Type B pancreatic cell (in vitro differentiated cells): ENCODE measurements at regions not wholly inside any gene's neighbourhood (a gene's known extent, or its start where the extent isn't known, plus 50 kb on each side); places are given as distances from the start of the nearest gene placed in this dataset.
A peak's percentile ranks its signal among the peaks of the same experiment; 100 is the strongest.
"Not testable (repeated sequence)": the region's sequence is repeated elsewhere in the genome, so short reads cannot be mapped to it uniquely, and the experiment has no call there.

Experiments used
- DNase-seq: peaks from one replicate; pipeline ENCODE4 v3.0.0; 2021; ENCODE audit warnings: mixed read lengths; ENCODE audit not compliant: unreplicated experiment; ENCODE audit errors: extremely low spot score
- H3K27ac Mint-ChIP-seq: 2 replicates; pipeline ENCODE4 v1.8.0; 2021; ENCODE audit warnings: mild to moderate bottlenecking, mixed read lengths
- H3K27me3 Mint-ChIP-seq: 2 replicates; pipeline ENCODE4 v1.8.0; 2021; ENCODE audit warnings: mixed read lengths
- H3K36me3 Mint-ChIP-seq: 2 replicates; pipeline ENCODE4 v1.8.0; 2021; ENCODE audit warnings: mixed read lengths
- H3K4me1 Mint-ChIP-seq: one replicate; pipeline ENCODE4 v1.8.0; 2021; ENCODE audit warnings: mixed read lengths; ENCODE audit not compliant: unreplicated experiment
- H3K4me3 Mint-ChIP-seq: 2 replicates; pipeline ENCODE4 v1.8.0; 2021; ENCODE audit warnings: mild to moderate bottlenecking, mixed read lengths
- H3K9me3 Mint-ChIP-seq: 2 replicates; pipeline ENCODE4 v1.8.0; 2021; ENCODE audit warnings: mixed read lengths
- TF ChIP-seq, protein P1 (sequence below): fragments of 200-600 bp; sonication (generic); conservative IDR thresholded peaks from 2 replicates; pipeline ENCODE4 v1.5.0; 2021; ENCODE audit warnings: antibody characterized with exemption, mild to moderate bottlenecking

DNA sequence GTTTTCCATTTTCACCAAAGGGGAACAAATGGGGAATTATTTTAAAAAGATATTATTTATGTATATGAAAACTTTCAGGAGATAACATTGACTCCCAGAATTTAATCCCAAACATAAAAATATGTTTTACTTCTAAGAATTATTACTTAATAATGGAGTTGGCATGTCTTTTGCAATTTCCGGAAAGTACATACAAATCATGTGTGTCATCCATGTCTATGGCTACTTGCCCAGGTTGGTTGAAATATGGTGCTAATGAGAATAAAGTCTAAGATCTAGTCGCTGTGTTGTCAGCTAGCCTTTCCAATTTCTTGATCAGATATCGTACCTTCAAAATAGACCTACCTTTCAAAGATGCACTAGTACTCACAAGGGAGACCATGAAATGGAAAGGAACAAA lies 1003.2 kb upstream of the PCDH20 start:
- H3K36me3 Mint-ChIP-seq, result no peaks in the 10 kb centered on the region
- no peak overlapping the region for H3K27ac Mint-ChIP-seq
- TF ChIP-seq, protein P1, sequence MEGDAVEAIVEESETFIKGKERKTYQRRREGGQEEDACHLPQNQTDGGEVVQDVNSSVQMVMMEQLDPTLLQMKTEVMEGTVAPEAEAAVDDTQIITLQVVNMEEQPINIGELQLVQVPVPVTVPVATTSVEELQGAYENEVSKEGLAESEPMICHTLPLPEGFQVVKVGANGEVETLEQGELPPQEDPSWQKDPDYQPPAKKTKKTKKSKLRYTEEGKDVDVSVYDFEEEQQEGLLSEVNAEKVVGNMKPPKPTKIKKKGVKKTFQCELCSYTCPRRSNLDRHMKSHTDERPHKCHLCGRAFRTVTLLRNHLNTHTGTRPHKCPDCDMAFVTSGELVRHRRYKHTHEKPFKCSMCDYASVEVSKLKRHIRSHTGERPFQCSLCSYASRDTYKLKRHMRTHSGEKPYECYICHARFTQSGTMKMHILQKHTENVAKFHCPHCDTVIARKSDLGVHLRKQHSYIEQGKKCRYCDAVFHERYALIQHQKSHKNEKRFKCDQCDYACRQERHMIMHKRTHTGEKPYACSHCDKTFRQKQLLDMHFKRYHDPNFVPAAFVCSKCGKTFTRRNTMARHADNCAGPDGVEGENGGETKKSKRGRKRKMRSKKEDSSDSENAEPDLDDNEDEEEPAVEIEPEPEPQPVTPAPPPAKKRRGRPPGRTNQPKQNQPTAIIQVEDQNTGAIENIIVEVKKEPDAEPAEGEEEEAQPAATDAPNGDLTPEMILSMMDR, result no peak
- H3K4me3 Mint-ChIP-seq, result no peak overlapping the region
- no peaks in the 10 kb centered on the region for H3K27me3 Mint-ChIP-seq
- H3K9me3 Mint-ChIP-seq, result no peaks in the 10 kb centered on the region
- no peak for DNase-seq
- H3K4me1 Mint-ChIP-seq, result no peaks in the 10 kb centered on the region

DNA sequence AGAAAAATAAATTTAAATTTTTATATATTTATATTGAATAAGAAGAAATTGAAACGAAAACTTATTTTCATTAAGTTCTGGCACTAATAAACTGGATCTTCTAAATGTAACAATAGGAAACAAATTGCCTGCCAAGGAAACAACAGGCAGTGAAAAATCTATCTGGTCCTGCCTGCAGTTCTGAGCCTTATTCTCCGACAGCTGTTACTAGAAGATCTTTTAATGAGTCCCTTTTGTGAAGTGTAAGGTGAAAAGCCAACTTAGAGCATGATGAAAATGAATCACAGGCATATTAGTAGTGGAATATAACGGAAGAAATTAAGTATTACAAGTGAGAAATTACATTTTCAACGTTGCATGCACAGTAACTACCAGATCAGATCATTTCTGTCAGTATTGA lies 1002.7 kb upstream of the PCDH20 start:
- no peak for DNase-seq
- H3K9me3 Mint-ChIP-seq, result no peaks in the 10 kb centered on the region
- TF ChIP-seq, protein P1, result no peak
- no peak overlapping the region for H3K4me3 Mint-ChIP-seq
- no peak overlapping the region for H3K27ac Mint-ChIP-seq
- H3K27me3 Mint-ChIP-seq, result no peaks in the 10 kb centered on the region
- H3K4me1 Mint-ChIP-seq, result no peaks in the 10 kb centered on the region
- H3K36me3 Mint-ChIP-seq, result no peaks in the 10 kb centered on the region

DNA sequence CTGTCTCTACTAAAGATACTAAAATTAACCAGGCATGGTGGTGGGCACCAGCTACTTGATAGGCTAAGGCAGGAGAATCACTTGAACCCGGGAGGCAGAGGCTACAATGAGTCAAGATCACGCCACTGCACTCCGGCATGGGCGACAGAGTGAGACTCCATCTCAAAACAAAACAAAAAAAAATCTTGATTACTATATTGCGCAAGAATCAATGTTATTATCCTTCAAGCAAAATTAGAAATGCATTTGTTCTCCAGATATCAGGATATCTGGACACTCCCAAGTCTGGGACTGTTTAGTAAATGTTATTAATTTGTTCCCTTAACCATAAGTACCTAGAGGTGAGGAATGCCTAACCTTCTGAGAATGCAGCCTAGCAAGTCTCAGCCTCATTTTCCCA lies 992.2 kb upstream of the PCDH20 start:
- TF ChIP-seq, protein P1, result no peak
- no peaks in the 10 kb centered on the region for H3K4me1 Mint-ChIP-seq

GRCh38 chr13:62388515-62388914 lies 972.9 kb upstream of the PCDH20 start:
- H3K36me3 Mint-ChIP-seq, result no peaks in the 10 kb centered on the region
- H3K4me3 Mint-ChIP-seq, result no peak overlapping the region
- H3K9me3 Mint-ChIP-seq, result no peaks in the 10 kb centered on the region
- no peak for DNase-seq
- peaks cover 5% of the 10 kb centered on the region for H3K4me1 Mint-ChIP-seq
- TF ChIP-seq, protein P1, result no peak
- H3K27ac Mint-ChIP-seq, result no peak overlapping the region
- no peaks in the 10 kb centered on the region for H3K27me3 Mint-ChIP-seq

More for the DNA sequence above, 992.2 kb upstream of the PCDH20 start:
- no peaks in the 10 kb centered on the region for H3K9me3 Mint-ChIP-seq
- no peak for DNase-seq
- H3K4me3 Mint-ChIP-seq, result no peak overlapping the region
- no peak overlapping the region for H3K27ac Mint-ChIP-seq
- H3K27me3 Mint-ChIP-seq, result no peaks in the 10 kb centered on the region
- H3K36me3 Mint-ChIP-seq, result no peaks in the 10 kb centered on the region

DNA sequence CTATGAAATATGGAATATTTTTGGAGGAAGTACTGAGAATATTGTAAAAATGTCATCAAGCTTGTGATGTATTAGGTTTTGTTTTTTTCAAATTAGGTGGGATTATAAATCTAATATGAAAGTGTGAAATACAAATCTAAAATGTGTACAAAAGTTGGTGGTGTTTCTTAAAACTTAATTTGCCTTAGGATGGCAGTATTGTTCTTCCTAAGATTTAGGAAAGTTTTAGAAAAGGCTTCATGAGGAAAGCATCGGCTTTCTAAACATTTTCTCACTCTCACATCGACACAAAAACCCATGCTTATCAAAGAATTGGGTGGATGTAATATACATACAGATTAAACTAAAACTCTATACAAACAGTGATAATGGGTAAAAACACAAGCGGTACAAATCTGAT lies 972.0 kb upstream of the PCDH20 start:
- Mint-ChIP-seq H3K4me1 (peaks cover 5% of the 10 kb centered on the region), H3K9me3 (no peaks in the 10 kb centered on the region), H3K4me3 (no peak overlapping the region), H3K36me3 (no peaks in the 10 kb centered on the region), H3K27ac (no peak overlapping the region), H3K27me3 (no peaks in the 10 kb centered on the region)
- DNase-seq, result no peak
- TF ChIP-seq, protein P1, result peak; percentile 72

DNA sequence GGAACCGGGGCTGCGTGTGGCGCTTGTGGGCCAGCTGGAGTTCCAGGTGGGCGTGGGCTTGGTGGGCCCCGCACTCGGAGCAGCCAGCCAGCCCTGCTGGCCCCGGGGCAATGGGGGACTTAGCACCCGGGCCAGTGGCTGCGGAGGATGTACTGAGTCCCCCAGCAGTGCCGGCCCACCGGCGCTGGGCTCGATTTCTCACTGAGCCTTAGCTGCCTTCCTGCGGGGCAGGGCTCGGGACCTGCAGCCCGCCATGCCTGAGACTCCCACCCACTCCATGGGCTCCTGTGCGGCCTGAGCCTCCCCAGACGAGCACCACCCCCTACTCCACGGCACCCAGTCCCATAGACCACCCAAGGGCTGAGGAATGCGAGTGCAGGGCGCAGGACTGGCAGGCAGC lies 963.6 kb upstream of the PCDH20 start:
- not testable (repeated sequence) for H3K4me3 Mint-ChIP-seq, H3K4me1 Mint-ChIP-seq, H3K9me3 Mint-ChIP-seq, H3K27ac Mint-ChIP-seq, DNase-seq, H3K27me3 Mint-ChIP-seq, H3K36me3 Mint-ChIP-seq
